B cell (primary cell): ENCODE measurements at regions not wholly inside any gene's neighbourhood (a gene's known extent, or its start where the extent isn't known, plus 50 kb on each side); places are given as distances from the start of the nearest gene placed in this dataset.

ENCODE experiments used
- ATAC-seq: fragments of 200-7000 bp; cut with Tn5 transposase; one replicate; pipeline ENCODE4 v1.10.0; 2021; ENCODE audit warnings: low read depth, mild to moderate bottlenecking, moderate number of reproducible peaks, moderate library complexity
- CTCF ChIA-PET: fragments of 350-600 bp; sonication (Branson Sonifier 250); formaldehyde crosslinking; loops from one replicate; lab custom pipeline; 2021; ENCODE audit warnings: antibody characterized with exemption, inconsistent platforms; lab: Charles Lee
- POLR2A ChIA-PET: fragments of 350-600 bp; sonication (Branson Sonifier 250); formaldehyde crosslinking; loops from one replicate; lab custom pipeline; 2021; ENCODE audit warnings: antibody characterized with exemption; lab: Charles Lee
- DNase-seq: peaks from one replicate; pipeline ENCODE4 v3.0.0; 2013
- H2AFZ ChIP-seq: 2 replicates; pipeline ENCODE4 v1.6.1; 2012; ENCODE audit warnings: mild to moderate bottlenecking, low read depth, low read length; ENCODE audit not compliant: insufficient read depth, poor library complexity, severe bottlenecking
- H3K27ac ChIP-seq, 2 donors: 1 replicate in 1 of 2; 2 replicates in 1 of 2; pipeline ENCODE4 v1.5.1; 2012 to 2013; ENCODE audit warnings: low read length in 2 of 2, mild to moderate bottlenecking in 2 of 2, moderate library complexity in 1 of 2
- H3K27me3 ChIP-seq, 4 experiments: fragments of 200-600 bp in 1 of 4; sonication (generic) in 1 of 4; replicated peaks in 1 of 4; 1 replicate in 2 of 4; 2 replicates in 2 of 4; pipeline versions ENCODE4 v1.6.1 to v1.7.0; 2013 to 2016; ENCODE audit warnings: low read length in 3 of 4, mild to moderate bottlenecking in 2 of 4, mixed read lengths in 1 of 4, moderate library complexity in 1 of 4; ENCODE audit not compliant: insufficient read depth in 4 of 4, control insufficient read depth in 3 of 4; ENCODE audit errors: control extremely low read depth in 1 of 4
- H3K36me3 ChIP-seq, 2 experiments: replicated peaks in 1 of 2; 1 replicate in 1 of 2; 2 replicates in 1 of 2; pipeline versions ENCODE4 v1.6.1 to v1.7.1; 2013; ENCODE audit warnings: low read length in 1 of 2; ENCODE audit not compliant: insufficient read depth in 2 of 2, control insufficient read depth in 1 of 2; ENCODE audit errors: control extremely low read depth in 1 of 2, extremely low read depth in 1 of 2
- H3K4me1 ChIP-seq, 2 donors: fragments of 200-600 bp in 1 of 2; sonication (generic) in 1 of 2; 1 replicate in 1 of 2; 2 replicates in 1 of 2; pipeline versions ENCODE4 v1.5.1 to v1.6.1; 2013 to 2017; ENCODE audit warnings: low read length in 2 of 2; ENCODE audit not compliant: control insufficient read depth in 2 of 2, insufficient read depth in 2 of 2
- H3K4me2 ChIP-seq: replicated peaks from 2 replicates; pipeline ENCODE3; 2012; ENCODE audit warnings: mild to moderate bottlenecking, low read depth, low read length; ENCODE audit not compliant: poor library complexity, severe bottlenecking
- H3K4me3 ChIP-seq, 5 experiments: fragments of 200-600 bp in 1 of 5; sonication (generic) in 1 of 5; 1 replicate in 3 of 5; 2 replicates in 2 of 5; pipeline versions ENCODE4 v1.5.1 to v1.7.0; 2011 to 2016; ENCODE audit warnings: low read length in 4 of 5, mild to moderate bottlenecking in 4 of 5, low read depth in 2 of 5, control low read depth in 1 of 5, moderate library complexity in 1 of 5; ENCODE audit not compliant: insufficient read depth in 1 of 5; ENCODE audit errors: control extremely low read depth in 1 of 5, extremely low read depth in 1 of 5
- H3K79me2 ChIP-seq: fragments of 200-600 bp; sonication (generic); one replicate; pipeline ENCODE4 v1.6.0; 2016; ENCODE audit warnings: low read length; ENCODE audit not compliant: control insufficient read depth, insufficient read depth
- H3K9ac ChIP-seq: fragments of 200-600 bp; sonication (generic); 2 replicates; pipeline ENCODE4 v1.6.1; 2017; ENCODE audit warnings: mild to moderate bottlenecking, low read length, moderate library complexity
- H3K9me3 ChIP-seq, 3 donors: one replicate each; pipeline versions ENCODE4 v1.6.1 to v1.7.1; 2013; ENCODE audit warnings: low read length in 2 of 3; ENCODE audit not compliant: control insufficient read depth in 2 of 3, insufficient read depth in 1 of 3; ENCODE audit errors: control extremely low read depth in 1 of 3
- H4K20me1 ChIP-seq: 2 replicates; pipeline ENCODE4 v1.6.0; 2012; ENCODE audit warnings: mild to moderate bottlenecking, low read length; ENCODE audit not compliant: insufficient read depth, control insufficient read depth, poor library complexity, severe bottlenecking
- H3K27ac Mint-ChIP-seq: one replicate; pipeline ENCODE4 v1.8.0; 2021; ENCODE audit warnings: mixed read lengths
- H3K27me3 Mint-ChIP-seq: one replicate; pipeline ENCODE4 v1.8.0; 2021; ENCODE audit warnings: mixed read lengths
- H3K4me1 Mint-ChIP-seq: one replicate; pipeline ENCODE4 v1.8.0; 2021; ENCODE audit warnings: mixed read lengths
- H3K4me3 Mint-ChIP-seq: one replicate; pipeline ENCODE4 v1.8.0; 2021; ENCODE audit warnings: mixed read lengths
- H3K9me3 Mint-ChIP-seq: one replicate; pipeline ENCODE4 v1.8.0; 2022; ENCODE audit warnings: mixed read lengths; ENCODE audit not compliant: insufficient read depth
- CTCF ChIP-seq: fragments of 200-600 bp; IDR thresholded peaks from one replicate; pipeline ENCODE4 v1.8.0; 2022; ENCODE audit warnings: antibody characterized with exemption, mild to moderate bottlenecking
- EZH2 ChIP-seq: IDR thresholded peaks from 2 replicates; pipeline ENCODE4 v1.6.1; 2012; ENCODE audit warnings: borderline replicate concordance, low read depth, mild to moderate bottlenecking, moderate library complexity, low read length; ENCODE audit not compliant: insufficient read depth, poor library complexity, severe bottlenecking
- WGBS: methylation state at CpG from one replicate; pipeline ENCODE4 v1.1.5; 2013; ENCODE audit warnings: missing lambda C conversion rate; ENCODE audit not compliant: insufficient coverage; 5-methylcytosine and 5-hydroxymethylcytosine counted together
- intact Hi-C: fragments of 100-400 bp; cut with micrococcal nuclease; formaldehyde crosslinking; loops from one replicate; pipeline ENCODE4 v1.10.0; 2022

GRCh38 chr12:132429946-132430643 is 59.9 kb upstream of the FBRSL1 start:
- ChIA-PET CTCF (interaction anchor here (0.6 to 5.9 kb wide), 18 partner anchors 10 to 276 kb away, joined by 3 to 66 read pairs (median 4); no protein-coding TSS in a partner anchor), POLR2A (interaction anchor here (0.5 to 1.3 kb wide), 10 partner anchors 10 to 719 kb away, joined by 3 to 7 read pairs (median 3); no protein-coding TSS in a partner anchor)
- Histone ChIP-seq H3K4me3 (peak overlapping the region in 3 of 5 experiments; percentile 14 to 41 (median 18)), H3K36me3 (no peaks in the 10 kb centered on the region), H3K27ac (peak overlapping the region; percentile 35 to 37), H3K4me1 (peaks cover 60 to 70% of the 10 kb centered on the region in 2 donors), H2AFZ (no peak overlapping the region), H4K20me1 (no peaks in the 10 kb centered on the region), H3K9me3 (peaks cover 0 to 11% (median under 1%) of the 10 kb centered on the region in 3 donors), H3K27me3 (no peaks in the 10 kb centered on the region), H3K9ac (peak overlapping the region; percentile 30), H3K79me2 (no peaks in the 10 kb centered on the region), H3K4me2 (peak overlapping the region; percentile 82)
- DNase-seq (peak; percentile 90), ATAC-seq (peak; percentile 88)
- H3K9me3 Mint-ChIP-seq, result no peaks in the 10 kb centered on the region
- no peaks in the 10 kb centered on the region for H3K27me3 Mint-ChIP-seq
- intact Hi-C loops, result loop anchor here (1.0 to 5.0 kb wide), 4 partner anchors 9 to 59 kb away; no protein-coding TSS in a partner anchor
- H3K27ac Mint-ChIP-seq, result peak overlapping the region; percentile 82
- H3K4me3 Mint-ChIP-seq, result peak overlapping the region; percentile 78
- TF ChIP-seq EZH2, result no peak
- TF ChIP-seq CTCF, result no peak
- H3K4me1 Mint-ChIP-seq, result peaks cover 63% of the 10 kb centered on the region
- WGBS, result 7% methylated on average over 19 of the region's 25 CpGs

- peaks cover 62% of the 10 kb centered on the region for H3K4me1 Mint-ChIP-seq
- POLR2A ChIA-PET, result interaction anchor here (0.6 to 1.3 kb wide), 5 partner anchors 10 to 166 kb away, joined by 3 to 7 read pairs (median 3); no protein-coding TSS in a partner anchor
- CTCF ChIA-PET, result interaction anchor here (0.9 to 5.9 kb wide), 10 partner anchors 12 to 276 kb away, joined by 3 to 66 read pairs (median 4); no protein-coding TSS in a partner anchor
- H3K27me3 Mint-ChIP-seq, result no peaks in the 10 kb centered on the region
- H3K9me3 Mint-ChIP-seq, result no peaks in the 10 kb centered on the region
- Histone ChIP-seq H3K9ac (peak overlapping the region; percentile 30), H2AFZ (no peak overlapping the region), H4K20me1 (no peaks in the 10 kb centered on the region), H3K36me3 (no peaks in the 10 kb centered on the region), H3K9me3 (peaks cover 0 to 17% (median 4%) of the 10 kb centered on the region in 3 donors), H3K4me1 (peaks cover 60 to 67% of the 10 kb centered on the region in 2 donors), H3K27ac (peak overlapping the region; percentile 35 to 44), H3K27me3 (no peaks in the 10 kb centered on the region), H3K4me3 (peak overlapping the region in 1 of 5 experiments; percentile 24), H3K79me2 (no peaks in the 10 kb centered on the region), H3K4me2 (peak overlapping the region; percentile 82)
- TF ChIP-seq CTCF, result no peak
- intact Hi-C loops, result no loop called here
- WGBS, result 1% methylated on average over 6 of the region's 10 CpGs
- H3K4me3 Mint-ChIP-seq, result peak overlapping the region; percentile 78
- peak; percentile 41 for DNase-seq
- ATAC-seq, result no peak
- H3K27ac Mint-ChIP-seq, result no peak overlapping the region
These were observed 60.4 kb upstream of the FBRSL1 start for GRCh38 chr12:132429602-132429945.
